Endothelial cell of hepatic sinusoid (primary cell): ENCODE measurements at regions not wholly inside any gene's neighbourhood (a gene's known extent, or its start where the extent isn't known, plus 50 kb on each side); places are given as distances from the start of the nearest gene placed in this dataset.
"Not testable (repeated sequence)": the region's sequence is repeated elsewhere in the genome, so short reads cannot be mapped to it uniquely, and the experiment has no call there.

ENCODE experiments used
- in situ Hi-C: cut with HindIII; loops from 2 replicates; pipeline ENCODE4 v1.10.0; 2017; ENCODE audit warnings: low sequenced_read_pairs

- in situ Hi-C loops, result no loop called here
These were observed 399.6 kb downstream of the NAF1 start for GRCh38 chr4:162767083-162767482.

DNA sequence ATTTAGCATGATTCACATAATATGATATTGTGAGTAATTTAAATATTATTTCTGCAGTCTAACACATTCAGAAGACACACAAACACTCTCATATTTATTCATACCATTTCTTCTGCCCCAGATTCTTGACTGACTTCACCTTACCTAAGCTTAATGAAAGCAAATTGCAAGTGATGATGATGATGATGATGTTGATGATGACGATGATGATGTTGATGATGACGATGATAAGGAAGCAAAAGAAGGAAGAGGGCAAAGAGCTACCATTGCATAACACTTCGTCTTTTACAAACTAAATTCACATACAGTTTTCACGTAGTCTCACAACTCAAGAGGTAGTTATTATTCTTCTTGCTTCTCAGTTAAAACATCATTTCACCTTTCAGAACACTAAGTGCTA, 404.7 kb downstream of the NAF1 start:
- in situ Hi-C loops, result no loop called here

DNA sequence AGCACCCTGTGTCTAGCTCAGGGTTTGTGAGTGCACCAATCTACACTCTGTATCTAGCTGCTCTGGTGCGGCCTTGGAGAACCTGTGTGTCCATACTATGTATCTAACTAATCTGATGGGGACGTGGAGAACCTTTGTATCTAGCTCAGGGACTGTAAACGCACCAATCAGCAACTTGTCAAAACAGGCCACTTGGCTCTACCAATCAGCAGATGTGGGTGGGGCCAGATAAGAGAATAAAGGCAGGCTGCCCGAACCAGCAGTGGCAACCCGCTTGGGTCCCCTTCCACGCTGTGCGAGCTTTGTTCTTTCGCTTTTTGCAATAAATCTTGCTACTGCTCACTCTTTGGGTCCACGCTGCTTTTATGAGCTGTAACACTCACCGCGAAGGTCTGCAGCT, 426.5 kb downstream of the NAF1 start:
- in situ Hi-C loops, result not testable (repeated sequence)

GRCh38 chr4:162739596-162739995, 427.1 kb downstream of the NAF1 start:
- in situ Hi-C loops, result not testable (repeated sequence)

- in situ Hi-C loops, result no loop called here
These were observed 433.8 kb downstream of the NAF1 start for GRCh38 chr4:162732876-162733275.

DNA sequence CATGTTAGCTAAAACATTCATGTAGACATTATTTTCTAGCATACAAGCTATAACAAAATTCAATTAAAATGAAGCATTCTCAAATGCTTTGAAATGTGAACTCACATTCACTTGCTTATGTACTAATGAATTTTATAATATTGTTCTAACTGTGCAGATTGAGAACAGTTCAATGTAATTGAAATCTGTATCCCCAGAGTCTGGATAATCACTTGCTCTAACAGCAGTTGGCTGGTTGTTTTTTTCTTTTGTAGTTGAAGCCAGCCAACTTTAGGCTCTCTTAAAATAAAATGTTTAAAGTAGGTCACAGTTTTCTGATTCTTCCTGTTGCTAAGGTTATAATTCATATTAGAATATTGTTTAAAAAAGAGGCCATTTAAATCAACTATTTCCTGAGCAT, 438.9 kb downstream of the NAF1 start:
- in situ Hi-C loops, result no loop called here

- in situ Hi-C loops, result no loop called here
These were observed 439.5 kb downstream of the NAF1 start for GRCh38 chr4:162727232-162727631.

- in situ Hi-C loops, result no loop called here
These were observed 451.3 kb downstream of the NAF1 start for GRCh38 chr4:162715401-162715800.

GRCh38 chr4:162707962-162708361, 458.7 kb downstream of the NAF1 start:
- in situ Hi-C loops, result no loop called here

DNA sequence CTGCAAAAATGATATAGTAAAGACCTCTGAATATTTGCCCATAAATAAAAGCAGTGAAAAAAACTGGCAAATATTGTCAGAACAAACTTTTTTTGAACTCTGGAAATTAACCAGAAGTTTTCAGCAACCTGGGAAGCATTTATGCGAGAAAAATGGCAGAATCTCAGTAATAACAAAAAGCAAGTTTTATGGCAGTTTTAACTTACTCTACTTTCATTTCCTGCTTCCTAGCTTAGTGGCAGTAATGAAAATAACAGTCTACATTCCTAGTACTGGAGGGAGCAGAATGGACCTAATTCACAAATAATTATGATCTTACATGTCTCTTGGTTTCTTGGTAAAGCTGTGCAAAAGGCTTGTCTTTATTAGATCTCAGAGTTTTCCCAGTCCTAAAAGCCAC, 460.1 kb downstream of the NAF1 start:
- in situ Hi-C loops, result no loop called here

DNA sequence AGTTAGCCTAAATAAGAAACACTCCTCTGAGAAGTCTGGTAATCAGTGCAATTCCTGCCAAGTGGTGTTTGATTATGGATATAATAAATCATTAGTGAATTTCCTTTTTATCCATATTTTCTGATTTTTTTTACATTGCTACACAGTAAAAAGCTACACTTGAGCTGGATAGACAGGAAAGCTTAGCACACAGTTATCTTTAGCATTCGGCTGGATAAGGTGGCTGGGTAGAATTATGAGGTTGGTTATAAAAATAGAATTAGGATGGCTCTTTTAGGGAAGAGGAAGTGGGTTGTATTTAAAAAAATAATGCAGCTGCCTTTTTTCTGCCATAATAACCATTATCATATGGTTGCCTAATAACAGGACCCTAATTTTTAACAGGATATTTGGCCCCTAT, 460.6 kb downstream of the NAF1 start:
- in situ Hi-C loops, result no loop called here

GRCh38 chr4:162705130-162705803, 461.4 kb downstream of the NAF1 start:
- in situ Hi-C loops, result no loop called here

GRCh38 chr4:162700815-162701361, 465.8 kb downstream of the NAF1 start:
- in situ Hi-C loops, result no loop called here

- in situ Hi-C loops, result no loop called here
These were observed 466.3 kb downstream of the NAF1 start for GRCh38 chr4:162700358-162700757.

DNA sequence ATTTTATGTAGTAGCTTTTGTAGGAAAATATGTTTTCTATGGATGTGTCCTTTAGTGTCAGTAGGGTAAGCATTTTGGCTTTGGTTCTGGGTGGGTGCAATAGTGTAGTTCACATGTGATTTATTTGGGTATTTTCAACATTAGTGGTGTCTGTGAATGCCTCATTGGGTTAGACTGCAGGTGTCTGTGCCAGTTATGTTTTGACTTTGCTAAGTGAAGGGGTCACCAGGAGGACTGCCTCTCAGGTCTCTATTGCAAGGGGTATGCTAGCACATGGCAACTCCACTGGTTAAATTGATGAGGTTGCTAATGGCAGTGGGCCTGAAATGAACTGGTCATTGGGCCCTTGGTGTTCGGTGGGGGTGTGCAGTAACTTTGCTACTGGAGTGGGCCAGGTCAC, 467.1 kb downstream of the NAF1 start:
- in situ Hi-C loops, result no loop called here

DNA sequence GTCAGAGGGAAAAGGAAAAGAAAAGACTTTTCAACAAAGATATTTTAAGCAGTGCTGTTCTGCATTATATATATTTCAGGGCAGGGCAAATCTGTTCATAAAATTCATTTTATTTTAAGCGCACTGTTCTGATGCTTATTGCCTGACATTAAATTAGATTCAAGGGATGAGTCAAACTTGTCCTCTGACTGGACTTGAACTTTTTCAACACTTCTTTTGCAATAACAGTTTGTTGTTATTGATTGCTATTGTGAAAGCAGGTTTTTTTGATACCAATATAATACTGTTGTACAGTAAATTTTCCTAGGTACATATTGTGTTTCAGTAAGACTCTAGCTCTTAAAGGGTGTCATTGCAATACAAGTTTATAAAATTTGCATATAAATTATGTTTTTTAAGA, 481.3 kb downstream of the NAF1 start:
- in situ Hi-C loops, result no loop called here

- in situ Hi-C loops, result no loop called here
These were observed 481.7 kb downstream of the NAF1 start for GRCh38 chr4:162684998-162685397.

DNA sequence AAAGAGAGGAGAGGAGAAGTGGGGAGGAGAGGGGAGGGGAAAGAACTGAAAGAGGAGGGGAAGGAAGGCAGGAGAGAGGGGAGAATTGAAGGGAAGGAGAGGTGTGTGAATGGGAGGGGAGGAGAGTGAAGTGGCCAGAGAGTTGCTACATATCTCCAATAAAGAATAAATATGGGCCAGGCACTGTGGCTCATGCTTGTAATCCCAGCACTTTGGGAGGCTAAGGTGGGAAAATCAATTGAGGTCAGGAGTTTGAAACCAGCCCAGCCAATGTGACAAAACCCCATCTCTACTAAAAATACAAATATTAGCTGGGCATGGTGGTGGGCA, 482.4 kb downstream of the NAF1 start:
- in situ Hi-C loops, result no loop called here

DNA sequence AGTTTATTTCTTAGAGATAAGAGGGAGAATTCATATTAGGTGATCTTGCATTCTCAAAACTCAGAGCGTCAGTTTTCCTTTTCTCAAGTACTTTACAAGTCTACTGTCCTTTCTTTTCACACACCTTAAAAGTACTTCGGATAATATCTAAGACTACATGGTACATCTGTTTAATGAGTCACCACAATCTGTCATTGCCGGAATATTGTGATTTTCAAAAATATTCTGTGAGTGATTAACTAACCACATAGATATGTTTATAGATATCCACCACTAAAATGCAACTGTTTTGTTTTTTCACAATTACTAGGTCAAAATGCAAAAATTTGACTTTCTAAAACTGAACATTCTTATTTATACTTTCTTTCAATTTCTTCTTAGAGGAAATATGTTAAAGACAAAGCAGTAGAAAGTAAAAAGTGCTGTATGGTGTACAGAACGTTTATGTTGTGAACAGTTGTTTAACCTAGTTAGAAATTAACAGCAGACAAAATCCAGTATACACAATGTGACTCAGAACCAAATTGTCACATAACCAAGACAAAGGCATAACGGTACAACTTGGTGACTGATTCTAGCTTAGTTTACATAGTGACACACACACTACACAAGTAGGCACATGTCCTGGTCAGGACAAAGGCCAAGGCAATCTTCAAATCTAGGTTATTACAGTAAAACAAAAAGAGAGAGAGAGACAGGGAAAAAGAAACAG, 482.9 kb downstream of the NAF1 start:
- in situ Hi-C loops, result no loop called here

- in situ Hi-C loops, result no loop called here
These were observed 484.0 kb downstream of the NAF1 start for GRCh38 chr4:162682651-162683050.

GRCh38 chr4:162681212-162681611, 485.5 kb downstream of the NAF1 start:
- in situ Hi-C loops, result no loop called here

DNA sequence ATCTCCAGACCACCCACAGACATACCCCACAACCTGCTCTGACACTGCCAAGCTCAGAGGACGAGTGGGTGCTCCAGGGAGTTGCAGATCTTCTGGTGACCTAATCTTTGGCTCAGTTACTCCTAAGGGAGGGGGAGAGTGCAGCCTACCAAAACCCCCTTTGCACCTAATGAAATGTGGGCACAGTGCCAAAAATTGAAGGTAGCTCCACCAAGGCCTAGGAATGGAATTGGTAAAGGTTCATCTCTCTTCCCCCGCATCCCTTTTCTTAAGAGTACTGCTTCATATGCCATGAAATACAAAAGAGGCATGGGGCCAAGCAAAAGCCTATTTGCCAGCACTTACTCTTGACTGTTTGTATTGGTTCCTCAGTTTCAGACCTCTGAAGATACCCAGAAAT, 491.0 kb downstream of the NAF1 start:
- in situ Hi-C loops, result no loop called here

- in situ Hi-C loops, result no loop called here
These were observed 498.1 kb upstream of the FSTL5 start for GRCh38 chr4:162661913-162662312.
